CD4-positive, alpha-beta T cell (primary cell): ENCODE measurements at regions not wholly inside any gene's neighbourhood (a gene's known extent, or its start where the extent isn't known, plus 50 kb on each side); places are given as distances from the start of the nearest gene placed in this dataset.

Experiments
- ATAC-seq: fragments of 200-7000 bp; cut with Tn5 transposase; one replicate; pipeline ENCODE4 v1.10.0; 2022; ENCODE audit warnings: mild to moderate bottlenecking; ENCODE audit not compliant: poor library complexity
- CTCF ChIA-PET: fragments of 350-600 bp; sonication (Branson Sonifier 250); formaldehyde crosslinking; loops from one replicate; lab custom pipeline; 2021; ENCODE audit warnings: antibody characterized with exemption, inconsistent platforms; lab: Charles Lee
- POLR2A ChIA-PET: fragments of 350-600 bp; sonication (Branson Sonifier 250); formaldehyde crosslinking; loops from one replicate; lab custom pipeline; 2021; ENCODE audit warnings: antibody characterized with exemption, inconsistent platforms; lab: Charles Lee
- DNase-seq, 14 experiments: peaks; one replicate each; pipeline ENCODE4 v3.0.0-alpha.2; 2013 to 2020; ENCODE audit warnings: mixed read lengths in 2 of 14
- H3K27ac ChIP-seq, 2 donors: one replicate each; pipeline versions ENCODE4 v1.5.1 to v1.7.0; 2013; ENCODE audit warnings: low read length in 2 of 2, low read depth in 1 of 2, mild to moderate bottlenecking in 1 of 2
- H3K27me3 ChIP-seq, 2 experiments: 1 replicate in 1 of 2; 2 replicates in 1 of 2; pipeline versions ENCODE4 v1.6.1 to v1.7.0; 2013; ENCODE audit warnings: low read length in 2 of 2, control low read depth in 1 of 2, mild to moderate bottlenecking in 1 of 2, moderate library complexity in 1 of 2; ENCODE audit not compliant: insufficient read depth in 2 of 2, control insufficient read depth in 1 of 2
- H3K36me3 ChIP-seq: one replicate; pipeline ENCODE4 v1.6.1; 2013; ENCODE audit warnings: low read length, control low read depth; ENCODE audit not compliant: insufficient read depth
- H3K4me1 ChIP-seq: one replicate; pipeline ENCODE4 v1.6.1; 2013; ENCODE audit warnings: low read length, control low read depth; ENCODE audit not compliant: insufficient read depth
- H3K4me3 ChIP-seq: one replicate; pipeline ENCODE4 v1.5.1; 2013; ENCODE audit warnings: mild to moderate bottlenecking, low read length, moderate library complexity
- H3K9me3 ChIP-seq, 2 experiments: 1 replicate in 1 of 2; 2 replicates in 1 of 2; pipeline versions ENCODE4 v1.6.1 to v1.7.0; 2013; ENCODE audit warnings: low read length in 2 of 2, mild to moderate bottlenecking in 2 of 2, control low read depth in 1 of 2, moderate library complexity in 1 of 2; ENCODE audit not compliant: control insufficient read depth in 1 of 2, insufficient read depth in 1 of 2
- H3K27ac Mint-ChIP-seq: one replicate; pipeline ENCODE4 v1.8.0; 2020; ENCODE audit warnings: mixed read lengths
- H3K27me3 Mint-ChIP-seq: one replicate; pipeline ENCODE4 v1.8.0; 2021; ENCODE audit warnings: mixed read lengths
- H3K36me3 Mint-ChIP-seq: one replicate; pipeline ENCODE4 v1.8.0; 2021; ENCODE audit warnings: low read depth, mixed read lengths
- H3K4me1 Mint-ChIP-seq: one replicate; pipeline ENCODE4 v1.8.0; 2021; ENCODE audit warnings: low read depth, mixed read lengths
- H3K4me3 Mint-ChIP-seq: one replicate; pipeline ENCODE4 v1.8.0; 2020; ENCODE audit warnings: mild to moderate bottlenecking, mixed read lengths
- H3K9me3 Mint-ChIP-seq: one replicate; pipeline ENCODE4 v1.8.0; 2020; ENCODE audit warnings: mixed read lengths
- CTCF ChIP-seq: fragments of 200-600 bp; IDR thresholded peaks from one replicate; pipeline ENCODE4 v1.8.0; 2022; ENCODE audit warnings: antibody characterized with exemption, mild to moderate bottlenecking
- intact Hi-C, 2 experiments: fragments of 100-400 bp; cut with DNase I in 1 of 2; cut with micrococcal nuclease in 1 of 2; formaldehyde crosslinking; loops; one replicate each; pipeline versions ENCODE4 v1.15.1 to v1.9.0; 2023 to 2025; cut with DNase I, micrococcal nuclease

GRCh38 chr3:159189994-159190669, 388.3 kb downstream of the MFSD1 start:
- Histone ChIP-seq H3K36me3 (no peaks in the 10 kb centered on the region), H3K27me3 (no peaks in the 10 kb centered on the region), H3K27ac (no peak overlapping the region), H3K4me3 (no peak overlapping the region), H3K9me3 (no peaks in the 10 kb centered on the region), H3K4me1 (no peaks in the 10 kb centered on the region)
- Mint-ChIP-seq H3K4me1 (no peaks in the 10 kb centered on the region), H3K4me3 (no peak overlapping the region), H3K36me3 (no peaks in the 10 kb centered on the region), H3K27ac (no peak overlapping the region), H3K9me3 (no peaks in the 10 kb centered on the region), H3K27me3 (no peaks in the 10 kb centered on the region)
- DNase-seq (no peak), ATAC-seq (no peak)
- ChIA-PET POLR2A (no interaction called here), CTCF (no interaction called here)
- intact Hi-C loops = no loop called here
- TF ChIP-seq CTCF = no peak

GRCh38 chr3:159191447-159191846, 389.6 kb downstream of the MFSD1 start:
- H3K4me1 Mint-ChIP-seq = no peaks in the 10 kb centered on the region
- no peak overlapping the region for H3K4me3 Mint-ChIP-seq
- CTCF ChIA-PET = no interaction called here
- Histone ChIP-seq H3K27me3 (no peaks in the 10 kb centered on the region), H3K27ac (no peak overlapping the region), H3K36me3 (no peaks in the 10 kb centered on the region), H3K4me3 (no peak overlapping the region), H3K9me3 (no peaks in the 10 kb centered on the region), H3K4me1 (no peaks in the 10 kb centered on the region)
- intact Hi-C loops = no loop called here
- peaks cover under 1% of the 10 kb centered on the region for H3K9me3 Mint-ChIP-seq
- H3K27me3 Mint-ChIP-seq = no peaks in the 10 kb centered on the region
- ATAC-seq (no peak), DNase-seq (no peak)
- POLR2A ChIA-PET = no interaction called here
- H3K36me3 Mint-ChIP-seq = no peaks in the 10 kb centered on the region
- no peak overlapping the region for H3K27ac Mint-ChIP-seq
- TF ChIP-seq CTCF = no peak

GRCh38 chr3:159196359-159196758, 394.5 kb downstream of the MFSD1 start:
- Histone ChIP-seq H3K27ac (no peak overlapping the region), H3K4me1 (no peaks in the 10 kb centered on the region), H3K9me3 (no peaks in the 10 kb centered on the region), H3K27me3 (no peaks in the 10 kb centered on the region), H3K36me3 (no peaks in the 10 kb centered on the region), H3K4me3 (no peak overlapping the region)
- Mint-ChIP-seq H3K4me1 (no peaks in the 10 kb centered on the region), H3K27ac (no peak overlapping the region), H3K27me3 (no peaks in the 10 kb centered on the region), H3K36me3 (no peaks in the 10 kb centered on the region), H3K9me3 (peaks cover 6% of the 10 kb centered on the region), H3K4me3 (no peak overlapping the region)
- ChIA-PET POLR2A (no interaction called here), CTCF (no interaction called here)
- ATAC-seq (no peak), DNase-seq (no peak)
- intact Hi-C loops = no loop called here
- no peak for TF ChIP-seq CTCF
